Bone marrow (tissue), 2 donors: ENCODE measurements at regions not wholly inside any gene's neighbourhood (a gene's known extent, or its start where the extent isn't known, plus 50 kb on each side); places are given as distances from the start of the nearest gene placed in this dataset.
A peak's percentile ranks its signal among the peaks of the same experiment; 100 is the strongest.

ENCODE experiments used
- DNase-seq, 2 donors: peaks; one replicate each; lab custom pipeline; 2025; lab: John Stamatoyannopoulos, UW

GRCh38 chr5:124922255-124922975 is 176.0 kb upstream of the ZNF608 start:
- DNase-seq = no peak

GRCh38 chr5:124923131-124923530 is 176.7 kb upstream of the ZNF608 start:
- no peak for DNase-seq

- no peak for DNase-seq
These were observed 178.3 kb upstream of the ZNF608 start for GRCh38 chr5:124924729-124925128.

- DNase-seq = no peak
These were observed 181.3 kb upstream of the ZNF608 start for GRCh38 chr5:124927735-124928134.

GRCh38 chr5:124929000-124929399 is 182.6 kb upstream of the ZNF608 start:
- no peak for DNase-seq

GRCh38 chr5:124932791-124933600 is 186.6 kb upstream of the ZNF608 start:
- DNase-seq = no peak

- DNase-seq = peak in 1 of 2 donors; percentile 34
These were observed 188.6 kb upstream of the ZNF608 start for GRCh38 chr5:124935065-124935464.

GRCh38 chr5:124936626-124936933 is 190.1 kb upstream of the ZNF608 start:
- DNase-seq = no peak

- DNase-seq = no peak
These were observed 194.9 kb upstream of the ZNF608 start for GRCh38 chr5:124941051-124942049.

GRCh38 chr5:124948062-124948753 is 201.8 kb upstream of the ZNF608 start:
- DNase-seq = peak in 1 of 2 donors; percentile 53

GRCh38 chr5:124948754-124949275 is 202.4 kb upstream of the ZNF608 start:
- DNase-seq = no peak

- DNase-seq = no peak
These were observed 203.4 kb upstream of the ZNF608 start for GRCh38 chr5:124949862-124950261.

GRCh38 chr5:124951105-124951504 is 204.7 kb upstream of the ZNF608 start:
- DNase-seq = no peak

GRCh38 chr5:124951661-124952060 is 205.2 kb upstream of the ZNF608 start:
- no peak for DNase-seq

- DNase-seq = no peak
These were observed 205.6 kb upstream of the ZNF608 start for GRCh38 chr5:124952079-124952478.

- DNase-seq = no peak
These were observed 206.1 kb upstream of the ZNF608 start for GRCh38 chr5:124952566-124952965.

GRCh38 chr5:124954784-124955183 is 208.3 kb upstream of the ZNF608 start:
- no peak for DNase-seq

- DNase-seq = no peak
These were observed 210.1 kb upstream of the ZNF608 start for GRCh38 chr5:124956471-124957029.

- DNase-seq = no peak
These were observed 210.6 kb upstream of the ZNF608 start for GRCh38 chr5:124957063-124957462.

- DNase-seq = no peak
These were observed 213.8 kb upstream of the ZNF608 start for GRCh38 chr5:124960266-124960665.

- no peak for DNase-seq
These were observed 215.1 kb upstream of the ZNF608 start for GRCh38 chr5:124961521-124961920.
